ENCODE measurements at regions not wholly inside any gene's neighbourhood (a gene's known extent, or its start where the extent isn't known, plus 50 kb on each side); places are given as distances from the start of the nearest gene placed in this dataset.

DNA sequence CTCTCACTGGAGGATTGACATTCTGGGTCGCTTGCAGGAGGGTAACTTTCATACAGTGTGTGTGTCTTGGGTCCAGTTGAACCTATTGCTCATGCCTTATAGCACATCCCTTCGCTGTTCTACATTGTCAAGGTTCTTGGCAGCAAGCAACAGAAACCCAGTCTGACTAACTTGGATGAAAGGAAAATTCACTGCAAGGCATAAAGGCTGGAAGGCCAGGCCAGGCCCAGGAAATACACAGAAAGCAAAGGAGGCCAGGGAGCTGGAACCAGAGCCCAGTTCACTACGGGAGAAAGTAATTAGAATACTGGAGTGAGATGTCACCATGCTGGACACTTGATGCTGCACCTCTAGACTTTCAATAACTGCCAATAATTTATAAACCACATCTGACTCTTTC is 353.8 kb upstream of the GATB start:
- TF ChIP-seq, protein P1, sequence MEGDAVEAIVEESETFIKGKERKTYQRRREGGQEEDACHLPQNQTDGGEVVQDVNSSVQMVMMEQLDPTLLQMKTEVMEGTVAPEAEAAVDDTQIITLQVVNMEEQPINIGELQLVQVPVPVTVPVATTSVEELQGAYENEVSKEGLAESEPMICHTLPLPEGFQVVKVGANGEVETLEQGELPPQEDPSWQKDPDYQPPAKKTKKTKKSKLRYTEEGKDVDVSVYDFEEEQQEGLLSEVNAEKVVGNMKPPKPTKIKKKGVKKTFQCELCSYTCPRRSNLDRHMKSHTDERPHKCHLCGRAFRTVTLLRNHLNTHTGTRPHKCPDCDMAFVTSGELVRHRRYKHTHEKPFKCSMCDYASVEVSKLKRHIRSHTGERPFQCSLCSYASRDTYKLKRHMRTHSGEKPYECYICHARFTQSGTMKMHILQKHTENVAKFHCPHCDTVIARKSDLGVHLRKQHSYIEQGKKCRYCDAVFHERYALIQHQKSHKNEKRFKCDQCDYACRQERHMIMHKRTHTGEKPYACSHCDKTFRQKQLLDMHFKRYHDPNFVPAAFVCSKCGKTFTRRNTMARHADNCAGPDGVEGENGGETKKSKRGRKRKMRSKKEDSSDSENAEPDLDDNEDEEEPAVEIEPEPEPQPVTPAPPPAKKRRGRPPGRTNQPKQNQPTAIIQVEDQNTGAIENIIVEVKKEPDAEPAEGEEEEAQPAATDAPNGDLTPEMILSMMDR (IDR thresholded peaks at IDR 0.05; ENCODE audit: low read length): no peak
- TF ChIP-seq EZH2 (optimal IDR thresholded peaks at IDR 0.05; ENCODE audit: low read depth, low read length) (no peak), EZH2phosphoT487 (IDR thresholded peaks at IDR 0.05; ENCODE audit: low read length) (no peak)
